ENCODE measurements at regions not wholly inside any gene's neighbourhood (a gene's known extent, or its start where the extent isn't known, plus 50 kb on each side); places are given as distances from the start of the nearest gene placed in this dataset.

DNA sequence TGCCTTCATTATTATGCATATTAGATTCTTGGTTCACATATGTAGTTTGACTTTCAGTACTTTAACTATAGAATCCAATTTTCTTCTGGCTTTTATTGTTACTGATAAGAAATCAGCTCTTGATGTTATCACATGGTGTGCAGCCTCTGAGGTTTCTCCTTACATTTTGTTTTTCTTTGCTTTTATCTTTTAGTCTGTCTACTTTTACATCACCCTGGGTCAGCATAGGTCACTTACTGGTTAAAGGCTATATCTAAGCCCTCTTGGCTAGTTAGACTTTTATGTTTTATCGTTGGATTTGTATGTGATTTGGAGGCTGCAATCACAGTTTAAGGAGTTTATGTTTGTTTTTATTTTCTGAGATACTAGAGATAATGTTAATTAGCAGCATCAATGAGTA is 187.2 kb upstream of the NOL4 start:
- TF ChIP-seq POLR2AphosphoS5 (IDR thresholded peaks at IDR 0.05; ENCODE audit: low read depth, low read length) (no peak), POLR2A (IDR thresholded peaks at IDR 0.05; ENCODE audit: low read depth, low read length) (no peak), TAF1 (IDR thresholded peaks at IDR 0.05; ENCODE audit: low read depth, low read length) (no peak)

Measured in GM12891 (cell line).